ENCODE measurements at regions not wholly inside any gene's neighbourhood (a gene's known extent, or its start where the extent isn't known, plus 50 kb on each side); places are given as distances from the start of the nearest gene placed in this dataset.

GRCh38 chr5:167112556-167112955 lies 1178.9 kb upstream of the WWC1 start:
- intact Hi-C loops (cut with DNase I; ENCODE audit: low total_unique reads): no loop called here
- Histone ChIP-seq H3K27me3 (no peaks in the 10 kb centered on the region), H3K36me3 (no peaks in the 10 kb centered on the region), H3K4me3 (no peak overlapping the region), H3K4me1 (no peaks in the 10 kb centered on the region), H3K27ac (no peak overlapping the region), H3K9me3 (no peaks in the 10 kb centered on the region)
- TF ChIP-seq CTCF (IDR thresholded peaks at IDR 0.05): no peak
- no peak for DNase-seq

- intact Hi-C loops (cut with DNase I; ENCODE audit: low total_unique reads): no loop called here
- Histone ChIP-seq H3K27ac (no peak overlapping the region), H3K9me3 (no peaks in the 10 kb centered on the region), H3K36me3 (no peaks in the 10 kb centered on the region), H3K4me3 (no peak overlapping the region), H3K4me1 (no peaks in the 10 kb centered on the region), H3K27me3 (no peaks in the 10 kb centered on the region)
- no peak for TF ChIP-seq CTCF (IDR thresholded peaks at IDR 0.05)
- no peak for DNase-seq
These were observed 1169.2 kb upstream of the WWC1 start for GRCh38 chr5:167122267-167122666.

- intact Hi-C loops (cut with DNase I; ENCODE audit: low total_unique reads): no loop called here
These were observed 1168.3 kb upstream of the WWC1 start for GRCh38 chr5:167123126-167123525.

GRCh38 chr5:167128581-167128980 lies 1162.9 kb upstream of the WWC1 start:
- no peak for TF ChIP-seq CTCF (IDR thresholded peaks at IDR 0.05)
- intact Hi-C loops (cut with DNase I; ENCODE audit: low total_unique reads): no loop called here

More at GRCh38 chr5:167123126-167123525, 1168.3 kb upstream of the WWC1 start:
- Histone ChIP-seq H3K4me1 (no peaks in the 10 kb centered on the region), H3K9me3 (no peaks in the 10 kb centered on the region), H3K27me3 (no peaks in the 10 kb centered on the region), H3K27ac (no peak overlapping the region), H3K4me3 (no peak overlapping the region), H3K36me3 (no peaks in the 10 kb centered on the region)
- DNase-seq: no peak
- no peak for TF ChIP-seq CTCF (IDR thresholded peaks at IDR 0.05)

GRCh38 chr5:167140548-167141291 lies 1150.7 kb upstream of the WWC1 start:
- Histone ChIP-seq H3K9me3 (no peaks in the 10 kb centered on the region), H3K4me3 (no peak overlapping the region), H3K36me3 (no peaks in the 10 kb centered on the region), H3K27me3 (no peaks in the 10 kb centered on the region), H3K27ac (no peak overlapping the region), H3K4me1 (no peaks in the 10 kb centered on the region)
- DNase-seq: no peak
- intact Hi-C loops (cut with DNase I; ENCODE audit: low total_unique reads): no loop called here
- TF ChIP-seq CTCF (IDR thresholded peaks at IDR 0.05): no peak

More at GRCh38 chr5:167128581-167128980, 1162.9 kb upstream of the WWC1 start:
- Histone ChIP-seq H3K4me3 (no peak overlapping the region), H3K9me3 (no peaks in the 10 kb centered on the region), H3K4me1 (no peaks in the 10 kb centered on the region), H3K36me3 (no peaks in the 10 kb centered on the region), H3K27me3 (no peaks in the 10 kb centered on the region), H3K27ac (no peak overlapping the region)
- no peak for DNase-seq

All from tibial artery (tissue), 4 donors.